Brain microvascular endothelial cell (primary cell): ENCODE measurements at regions not wholly inside any gene's neighbourhood (a gene's known extent, or its start where the extent isn't known, plus 50 kb on each side); places are given as distances from the start of the nearest gene placed in this dataset.
"Not testable (repeated sequence)": the region's sequence is repeated elsewhere in the genome, so short reads cannot be mapped to it uniquely, and the experiment has no call there.

Source experiments
- DNase-seq: peaks from one replicate; pipeline ENCODE4 v3.0.0-alpha.2; 2020
- H3K27ac ChIP-seq: fragments of 250-450 bp; sonication (Bioruptor Pico); 2 replicates; pipeline ENCODE4 v1.5.1; 2020; ENCODE audit warnings: mild to moderate bottlenecking, moderate library complexity
- H3K27me3 ChIP-seq: fragments of 250-450 bp; sonication (Bioruptor Pico); replicated peaks from 2 replicates; pipeline ENCODE4 v1.5.1; 2020; ENCODE audit warnings: mild to moderate bottlenecking
- H3K36me3 ChIP-seq: fragments of 250-450 bp; sonication (Bioruptor Pico); replicated peaks from 2 replicates; pipeline ENCODE4 v1.5.1; 2020; ENCODE audit warnings: mild to moderate bottlenecking
- H3K4me3 ChIP-seq: 2 replicates; pipeline ENCODE4 v1.5.1; 2011; ENCODE audit warnings: low read depth, mild to moderate bottlenecking, control low read depth, low read length, moderate library complexity
- CTCF ChIP-seq: IDR thresholded peaks from 2 replicates; pipeline ENCODE4 v1.5.1; 2011; ENCODE audit warnings: low read depth, mild to moderate bottlenecking, moderate library complexity, low read length, control low read depth, inconsistent platforms; ENCODE audit errors: missing control alignments
- in situ Hi-C: cut with HindIII; loops from 2 replicates; pipeline ENCODE4 v1.10.0; 2017; ENCODE audit warnings: low sequenced_read_pairs, low pct_ligation_motif_present

GRCh38 chr2:223182356-223182755 is 130.4 kb downstream of the KCNE4 start:
- no peak for TF ChIP-seq CTCF
- no peak for DNase-seq
- H3K27ac ChIP-seq = no peak overlapping the region
- H3K36me3 ChIP-seq = no peaks in the 10 kb centered on the region
- H3K27me3 ChIP-seq = no peaks in the 10 kb centered on the region
- in situ Hi-C loops = no loop called here
- no peak overlapping the region for H3K4me3 ChIP-seq

GRCh38 chr2:223185638-223186037 is 133.6 kb downstream of the KCNE4 start:
- no peaks in the 10 kb centered on the region for H3K36me3 ChIP-seq
- no peak overlapping the region for H3K27ac ChIP-seq
- TF ChIP-seq CTCF = no peak
- no peak for DNase-seq
- H3K27me3 ChIP-seq = no peaks in the 10 kb centered on the region
- in situ Hi-C loops = no loop called here
- H3K4me3 ChIP-seq = no peak overlapping the region

GRCh38 chr2:223187256-223187655 is 135.3 kb downstream of the KCNE4 start:
- no peak overlapping the region for H3K4me3 ChIP-seq
- H3K27ac ChIP-seq = no peak overlapping the region
- TF ChIP-seq CTCF = no peak
- no peaks in the 10 kb centered on the region for H3K36me3 ChIP-seq
- in situ Hi-C loops = no loop called here
- no peak for DNase-seq
- H3K27me3 ChIP-seq = no peaks in the 10 kb centered on the region

GRCh38 chr2:223190561-223191206 is 138.7 kb downstream of the KCNE4 start:
- in situ Hi-C loops, H3K27ac ChIP-seq, DNase-seq, H3K4me3 ChIP-seq, H3K27me3 ChIP-seq, H3K36me3 ChIP-seq: not testable (repeated sequence)

- in situ Hi-C loops = no loop called here
- no peak for DNase-seq
- no peak for TF ChIP-seq CTCF
These were observed 144.3 kb downstream of the KCNE4 start for GRCh38 chr2:223196331-223196730.

GRCh38 chr2:223197046-223197445 is 145.1 kb downstream of the KCNE4 start:
- TF ChIP-seq CTCF = no peak
- in situ Hi-C loops = no loop called here

More at GRCh38 chr2:223196331-223196730, 144.3 kb downstream of the KCNE4 start:
- no peaks in the 10 kb centered on the region for H3K27me3 ChIP-seq
- H3K36me3 ChIP-seq = no peaks in the 10 kb centered on the region
- H3K4me3 ChIP-seq = no peak overlapping the region
- no peak overlapping the region for H3K27ac ChIP-seq

More at GRCh38 chr2:223197046-223197445, 145.1 kb downstream of the KCNE4 start:
- peak; percentile 60 for DNase-seq
- Histone ChIP-seq H3K27me3 (no peaks in the 10 kb centered on the region), H3K36me3 (no peaks in the 10 kb centered on the region), H3K4me3 (no peak overlapping the region), H3K27ac (no peak overlapping the region)
